ENCODE measurements at regions not wholly inside any gene's neighbourhood (a gene's known extent, or its start where the extent isn't known, plus 50 kb on each side); places are given as distances from the start of the nearest gene placed in this dataset.

- TF ChIP-seq CTCF (conservative IDR thresholded peaks at IDR 0.05; ENCODE audit: low read depth, low read length) (no peak), EZH2 (IDR thresholded peaks at IDR 0.05; ENCODE audit: borderline replicate concordance, low read depth, low read length, poor library complexity, severe bottlenecking) (no peak)
Observed at GRCh38 chr6:28711325-28711724, 185.6 kb downstream of the GPX5 start.
